Inflammatory macrophage treated with lipopolysaccharide for 1 hour (primary cell): ENCODE measurements at regions not wholly inside any gene's neighbourhood (a gene's known extent, or its start where the extent isn't known, plus 50 kb on each side); places are given as distances from the start of the nearest gene placed in this dataset.
"Not testable (repeated sequence)": the region's sequence is repeated elsewhere in the genome, so short reads cannot be mapped to it uniquely, and the experiment has no call there.

Experiments used
- DNase-seq, 2 donors: peaks; one replicate each; pipeline ENCODE4 v3.0.0-alpha.2; 2020 to 2022

- DNase-seq = no peak
Measured at GRCh38 chr1:234957330-234958065, 171.1 kb downstream of the TOMM20 start.

DNA sequence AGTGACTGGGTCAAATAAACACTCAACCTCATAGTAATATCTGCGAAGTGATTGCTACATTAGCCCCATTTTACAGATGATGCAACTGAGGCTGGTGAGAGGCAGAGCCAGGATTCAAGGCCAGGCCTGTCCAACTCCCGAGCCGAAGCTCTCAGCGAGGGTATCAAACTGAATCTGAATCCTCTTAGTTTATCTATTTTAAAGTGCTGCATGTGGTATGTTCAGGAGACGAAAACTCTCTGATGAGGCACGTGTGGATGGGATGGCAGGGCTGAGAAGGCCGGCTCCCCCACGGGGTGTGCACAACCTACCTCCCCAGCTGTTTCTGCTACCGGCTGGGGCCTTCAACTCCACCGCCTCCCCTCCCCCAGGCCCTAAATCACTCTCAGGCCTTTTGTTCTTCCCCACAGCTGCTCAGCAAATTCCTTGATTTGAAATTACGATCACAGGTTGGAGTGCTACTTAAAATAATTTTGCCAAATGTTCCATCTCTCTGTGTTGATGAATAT is 171.8 kb downstream of the TOMM20 start:
- no peak for DNase-seq

GRCh38 chr1:234955107-234955731 is 173.4 kb downstream of the TOMM20 start:
- DNase-seq = peak; percentile 85 to 88

GRCh38 chr1:234954613-234955012 is 174.0 kb downstream of the TOMM20 start:
- no peak for DNase-seq

DNA sequence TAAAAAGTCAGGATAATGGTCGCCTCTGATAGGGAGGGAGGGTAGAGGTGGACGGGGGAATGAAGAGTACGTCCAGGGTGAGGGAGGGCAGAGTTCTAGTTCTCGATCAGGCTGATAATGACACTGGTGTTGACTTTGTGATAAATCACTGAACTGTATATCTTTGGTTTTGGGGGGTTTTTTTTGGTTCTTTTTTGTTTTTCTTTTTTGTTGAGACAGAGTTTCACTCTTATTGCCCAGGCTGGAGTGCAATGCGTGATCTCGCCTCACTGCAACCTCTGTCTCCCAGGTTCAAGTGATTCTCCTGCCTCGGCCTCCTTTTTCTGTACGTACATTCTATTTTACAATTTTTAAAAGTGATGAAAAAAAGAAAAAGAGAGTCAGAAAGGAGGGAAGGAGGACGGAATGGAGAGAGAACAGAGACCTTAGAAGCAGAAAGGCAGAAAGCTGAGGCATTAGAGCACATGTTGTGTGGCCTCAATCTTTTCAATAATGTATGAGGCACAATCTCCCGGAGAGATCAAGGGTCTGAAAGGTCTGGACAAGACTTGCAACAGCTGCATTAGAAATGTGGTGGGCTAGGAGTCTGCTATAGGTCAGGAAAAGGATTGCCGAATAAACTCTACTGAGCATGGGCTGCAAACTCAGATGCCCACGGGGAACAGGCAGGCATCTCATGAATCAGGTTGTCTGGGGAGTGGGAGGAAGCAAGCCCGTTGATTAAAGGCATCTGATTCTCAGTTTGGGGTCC is 174.8 kb downstream of the TOMM20 start:
- DNase-seq = no peak

DNA sequence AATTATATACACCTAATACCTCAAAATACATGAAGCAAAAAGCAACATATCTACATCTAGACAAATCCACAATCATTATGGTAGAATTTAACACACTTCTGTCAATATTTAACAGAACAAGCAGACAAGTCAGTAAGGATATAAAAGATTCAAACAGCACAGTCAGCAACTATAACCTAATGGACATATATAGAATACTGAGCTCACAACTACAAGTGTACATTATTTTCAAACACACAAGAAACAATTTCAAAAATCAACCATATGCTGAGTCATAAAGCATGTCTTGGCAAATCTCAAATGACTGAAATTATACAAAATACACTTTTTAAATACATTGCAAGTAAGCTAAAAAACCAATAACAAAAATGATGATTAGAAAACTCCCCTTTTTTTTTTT is 178.0 kb downstream of the TOMM20 start:
- no peak for DNase-seq

- not testable (repeated sequence) for DNase-seq
Measured at GRCh38 chr1:234949528-234949927, 179.1 kb downstream of the TOMM20 start.

GRCh38 chr1:234944439-234945344 is 183.9 kb downstream of the TOMM20 start:
- peak; percentile 89 to 90 for DNase-seq

GRCh38 chr1:234943836-234944402 is 184.7 kb downstream of the TOMM20 start:
- no peak for DNase-seq

GRCh38 chr1:234942879-234943506 is 185.6 kb downstream of the TOMM20 start:
- peak; percentile 81 to 83 for DNase-seq

GRCh38 chr1:234942012-234942332 is 186.7 kb downstream of the TOMM20 start:
- no peak for DNase-seq

DNA sequence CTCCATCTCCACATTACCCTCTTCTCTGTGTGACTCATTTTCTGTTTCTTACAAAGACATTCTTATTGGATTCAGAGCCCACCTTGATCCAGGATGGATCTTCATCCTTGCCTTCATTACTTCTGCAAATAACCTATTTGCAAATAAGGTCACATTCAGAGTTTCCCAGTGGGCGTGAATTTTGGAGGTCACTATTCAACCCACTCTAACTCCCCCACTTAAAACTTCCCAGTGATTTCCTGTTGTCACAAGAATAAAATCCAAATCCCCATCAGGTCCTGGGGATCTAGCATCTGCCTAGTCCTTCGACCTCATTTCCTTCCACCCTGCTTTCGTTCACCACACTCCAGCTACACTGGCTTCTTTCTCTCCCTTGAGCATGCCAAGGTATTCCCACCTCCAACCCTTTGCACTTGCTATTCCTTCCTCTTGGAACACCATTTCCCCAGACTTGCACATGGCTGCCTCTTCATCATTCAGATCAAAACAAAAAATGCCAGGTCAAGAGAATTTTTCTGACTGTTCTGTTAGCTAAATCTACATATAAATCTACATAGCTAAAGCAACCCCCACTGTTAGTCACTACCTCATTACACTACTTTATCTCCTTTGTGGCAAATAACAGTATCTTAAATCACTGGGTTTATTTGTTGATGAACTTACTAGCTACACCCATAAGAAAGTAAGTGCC is 187.2 kb downstream of the TOMM20 start:
- peak in 1 of 2 donors; percentile 67 for DNase-seq

- DNase-seq = no peak
Measured at GRCh38 chr1:234940841-234941240, 187.8 kb downstream of the TOMM20 start.

DNA sequence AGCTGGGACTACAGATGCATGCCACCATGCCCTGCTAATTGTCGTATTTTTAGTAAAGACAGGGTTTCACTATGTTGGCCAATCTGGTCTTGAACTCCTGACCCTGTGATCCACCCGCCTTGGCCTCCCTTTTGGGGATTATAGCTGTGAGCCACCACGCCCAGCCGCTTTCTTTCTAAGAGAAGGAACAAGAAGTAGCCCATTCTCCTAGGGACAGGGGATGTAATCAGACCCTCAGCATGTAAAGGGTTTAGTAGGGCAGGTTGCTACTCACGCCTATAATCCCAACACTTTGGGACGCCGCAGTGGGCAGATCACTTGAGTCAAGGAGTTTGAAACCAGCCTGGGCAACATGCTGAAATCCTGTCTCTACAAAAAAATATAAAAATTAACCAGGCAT is 189.7 kb downstream of the TOMM20 start:
- DNase-seq = no peak

- peak; percentile 73 to 75 for DNase-seq
Measured at GRCh38 chr1:234938135-234938534, 190.5 kb downstream of the TOMM20 start.

DNA sequence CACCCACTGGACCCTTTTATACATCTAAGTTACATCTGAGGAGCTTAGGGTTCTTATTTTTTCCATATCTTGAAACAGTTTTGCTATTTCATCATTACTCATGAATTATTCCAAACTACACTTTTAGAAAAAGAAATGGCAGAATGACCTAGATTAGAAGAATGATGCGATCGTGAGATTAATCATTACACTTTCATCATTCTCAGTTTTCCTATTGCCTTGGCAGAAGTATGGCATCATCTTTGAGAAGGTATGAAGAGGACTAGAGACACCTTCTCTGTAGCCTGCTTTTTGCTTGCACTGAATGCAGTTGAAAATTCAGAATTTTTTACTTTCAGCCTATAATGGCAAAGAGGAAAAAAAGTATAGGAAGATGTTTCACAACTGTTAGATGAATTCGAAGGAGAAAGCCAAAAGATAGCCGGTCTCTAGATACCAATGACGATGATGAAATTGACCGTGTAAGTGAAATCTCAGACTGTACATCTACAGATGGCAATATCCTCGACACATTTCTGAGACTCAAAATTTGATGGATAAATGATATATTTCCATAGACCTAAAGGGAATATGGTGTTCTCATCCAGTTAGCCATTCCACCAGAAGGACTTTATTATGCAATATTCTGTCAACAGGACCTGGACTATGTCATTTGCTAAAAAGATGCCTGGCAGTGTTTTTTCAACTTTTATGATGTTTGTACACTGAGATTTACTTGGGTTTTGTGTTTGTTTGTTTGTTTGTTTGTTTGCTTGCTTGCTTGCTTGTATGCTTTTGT is 191.8 kb downstream of the TOMM20 start:
- DNase-seq = peak in 1 of 2 donors; percentile 48

GRCh38 chr1:234934611-234935033 is 194.0 kb downstream of the TOMM20 start:
- DNase-seq = peak; percentile 90 to 99

- DNase-seq = peak; percentile 88 to 92
Measured at GRCh38 chr1:234933475-234933874, 195.2 kb downstream of the TOMM20 start.

- DNase-seq = no peak
Measured at GRCh38 chr1:234932511-234933430, 195.9 kb downstream of the TOMM20 start.
